Bronchial epithelial cell (primary cell): ENCODE measurements at regions not wholly inside any gene's neighbourhood (a gene's known extent, or its start where the extent isn't known, plus 50 kb on each side); places are given as distances from the start of the nearest gene placed in this dataset.
A peak's percentile ranks its signal among the peaks of the same experiment; 100 is the strongest.

Source experiments
- DNase-seq: peaks from one replicate; pipeline ENCODE4 v3.0.0-alpha.2; 2010; ENCODE audit warnings: low read depth
- FAIRE-seq: peaks from 2 replicates; lab custom pipeline; 2011; peaks lifted over from hg19 to GRCh38; lab: Jason Lieb, UNC
- H3K27me3 ChIP-seq: 2 replicates; pipeline ENCODE4 v1.5.1; 2011; ENCODE audit warnings: low read length; ENCODE audit not compliant: control insufficient read depth, insufficient read depth
- H3K36me3 ChIP-seq: 2 replicates; pipeline ENCODE4 v1.5.1; 2011; ENCODE audit warnings: low read length; ENCODE audit not compliant: control insufficient read depth, insufficient read depth
- H3K4me3 ChIP-seq: 2 replicates; pipeline ENCODE4 v1.5.1; 2011; ENCODE audit warnings: mild to moderate bottlenecking, low read depth, low read length, control low read depth
- TF ChIP-seq, protein P1 (sequence below): IDR thresholded peaks from 2 replicates; pipeline ENCODE4 v1.5.1; 2011; ENCODE audit warnings: mild to moderate bottlenecking, moderate library complexity, low read length, control low read depth, inconsistent platforms; ENCODE audit not compliant: insufficient read depth, severe bottlenecking

DNA sequence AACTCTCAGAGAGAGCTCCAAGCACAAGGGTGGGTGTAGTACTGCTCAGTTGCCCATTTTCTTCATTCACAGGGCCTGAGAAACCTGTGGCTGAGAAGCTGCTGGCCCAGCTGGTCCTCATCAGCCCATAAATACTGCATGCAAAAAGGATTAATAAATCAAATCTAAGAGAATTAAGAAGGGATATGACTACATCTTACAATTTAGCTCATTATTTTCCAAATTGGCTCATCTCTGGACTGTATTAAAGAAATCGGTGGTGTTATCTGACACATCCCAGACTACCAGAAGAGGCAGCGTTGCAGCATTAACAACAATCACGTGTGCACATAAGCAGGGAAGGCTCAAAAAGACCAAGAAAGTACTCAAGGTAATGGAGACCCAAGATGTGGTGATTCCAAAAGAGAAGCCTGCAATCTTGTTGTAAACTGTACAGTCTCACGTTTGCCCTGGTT, 90.7 kb downstream of the CD24 start:
- FAIRE-seq (no peak), DNase-seq (peak; percentile 24)
- Histone ChIP-seq H3K27me3 (no peaks in the 10 kb centered on the region), H3K36me3 (no peaks in the 10 kb centered on the region), H3K4me3 (no peak overlapping the region)
- TF ChIP-seq, protein P1, sequence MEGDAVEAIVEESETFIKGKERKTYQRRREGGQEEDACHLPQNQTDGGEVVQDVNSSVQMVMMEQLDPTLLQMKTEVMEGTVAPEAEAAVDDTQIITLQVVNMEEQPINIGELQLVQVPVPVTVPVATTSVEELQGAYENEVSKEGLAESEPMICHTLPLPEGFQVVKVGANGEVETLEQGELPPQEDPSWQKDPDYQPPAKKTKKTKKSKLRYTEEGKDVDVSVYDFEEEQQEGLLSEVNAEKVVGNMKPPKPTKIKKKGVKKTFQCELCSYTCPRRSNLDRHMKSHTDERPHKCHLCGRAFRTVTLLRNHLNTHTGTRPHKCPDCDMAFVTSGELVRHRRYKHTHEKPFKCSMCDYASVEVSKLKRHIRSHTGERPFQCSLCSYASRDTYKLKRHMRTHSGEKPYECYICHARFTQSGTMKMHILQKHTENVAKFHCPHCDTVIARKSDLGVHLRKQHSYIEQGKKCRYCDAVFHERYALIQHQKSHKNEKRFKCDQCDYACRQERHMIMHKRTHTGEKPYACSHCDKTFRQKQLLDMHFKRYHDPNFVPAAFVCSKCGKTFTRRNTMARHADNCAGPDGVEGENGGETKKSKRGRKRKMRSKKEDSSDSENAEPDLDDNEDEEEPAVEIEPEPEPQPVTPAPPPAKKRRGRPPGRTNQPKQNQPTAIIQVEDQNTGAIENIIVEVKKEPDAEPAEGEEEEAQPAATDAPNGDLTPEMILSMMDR: no peak

DNA sequence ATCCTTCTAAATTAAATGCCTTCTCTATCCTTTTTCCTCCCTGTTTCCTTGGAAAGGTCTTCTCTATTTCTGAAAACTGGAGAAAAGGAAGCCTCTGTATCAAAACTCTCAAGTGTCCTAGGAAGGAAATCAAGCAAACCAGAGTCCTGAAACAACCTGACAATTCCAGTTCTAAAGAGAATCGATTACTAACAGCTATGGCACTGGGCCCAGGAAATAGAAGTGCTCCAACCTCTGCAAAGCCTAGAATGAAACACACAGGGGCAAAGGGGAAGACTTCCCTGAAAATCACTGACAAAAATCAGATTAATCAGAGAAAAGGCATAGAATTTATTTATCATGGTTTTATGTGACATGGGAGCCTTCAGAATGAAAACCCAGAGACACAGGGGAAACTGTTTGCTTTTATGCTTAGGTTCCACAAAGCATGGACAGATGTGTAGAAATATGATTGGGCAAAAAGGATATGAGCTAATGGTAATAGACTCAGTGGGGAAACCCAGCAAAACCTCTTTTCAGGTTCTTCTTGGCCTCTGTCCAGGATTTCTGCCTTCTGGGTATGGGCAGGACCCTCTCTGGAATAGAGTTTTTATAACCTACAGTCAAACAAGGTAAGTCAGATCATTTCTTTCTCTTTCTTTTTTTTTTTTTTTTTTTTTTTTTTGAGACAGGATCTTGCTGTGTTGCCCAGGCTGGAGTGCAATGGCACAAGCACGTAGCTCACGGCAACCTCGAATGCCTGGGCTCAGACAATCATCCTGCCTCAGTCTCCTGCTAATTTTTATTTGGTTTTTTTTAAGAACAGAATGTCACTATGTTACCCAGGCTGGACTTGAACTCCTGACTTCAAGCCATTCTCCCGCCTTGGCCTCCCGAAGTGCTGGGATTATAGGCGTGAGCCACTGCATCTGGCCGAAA, 91.7 kb downstream of the CD24 start:
- DNase-seq: peak; percentile 70
- FAIRE-seq: no peak
- no peak overlapping the region for H3K4me3 ChIP-seq
- no peaks in the 10 kb centered on the region for H3K27me3 ChIP-seq
- TF ChIP-seq, protein P1: no peak
- no peaks in the 10 kb centered on the region for H3K36me3 ChIP-seq

- no peaks in the 10 kb centered on the region for H3K27me3 ChIP-seq
- H3K4me3 ChIP-seq: no peak overlapping the region
- FAIRE-seq (no peak), DNase-seq (no peak)
- TF ChIP-seq, protein P1: no peak
- H3K36me3 ChIP-seq: no peaks in the 10 kb centered on the region
These were observed 92.4 kb downstream of the CD24 start for GRCh38 chr6:106882138-106882537.

DNA sequence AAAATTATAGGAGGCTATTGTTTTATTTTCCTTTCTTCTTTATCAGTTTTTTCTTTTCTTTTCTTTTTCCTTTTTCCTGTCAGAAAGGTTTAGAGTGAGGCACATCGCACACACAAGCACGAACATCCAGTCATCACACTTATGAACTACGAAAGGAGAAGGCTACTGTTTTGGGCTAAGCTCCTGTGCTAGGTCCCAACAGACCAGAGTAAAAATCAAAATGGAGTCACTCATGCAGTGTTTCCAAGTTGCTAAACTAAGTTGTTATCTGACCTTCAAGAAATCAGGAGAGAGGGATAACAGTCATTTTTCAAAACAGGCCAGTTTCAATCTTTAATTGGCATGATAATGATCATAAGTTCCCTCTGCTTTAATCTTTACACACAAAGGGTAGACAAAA, 93.6 kb downstream of the CD24 start:
- DNase-seq (no peak), FAIRE-seq (no peak)
- Histone ChIP-seq H3K4me3 (no peak overlapping the region), H3K36me3 (no peaks in the 10 kb centered on the region), H3K27me3 (no peaks in the 10 kb centered on the region)
- TF ChIP-seq, protein P1: no peak

GRCh38 chr6:106875782-106876321, 98.7 kb downstream of the CD24 start:
- TF ChIP-seq, protein P1: no peak
- no peaks in the 10 kb centered on the region for H3K36me3 ChIP-seq
- FAIRE-seq (no peak), DNase-seq (no peak)
- H3K27me3 ChIP-seq: no peaks in the 10 kb centered on the region
- H3K4me3 ChIP-seq: no peak overlapping the region
